ENCODE measurements at regions not wholly inside any gene's neighbourhood (a gene's known extent, or its start where the extent isn't known, plus 50 kb on each side); places are given as distances from the start of the nearest gene placed in this dataset.

GRCh38 chr9:87080512-87081264, 133.4 kb upstream of the GAS1 start:
- no peak for DNase-seq (ENCODE audit: extremely low spot score in 2 of 2)
- intact Hi-C loops (cut with DNase I), result no loop called here
- TF ChIP-seq POLR2A (IDR thresholded peaks at IDR 0.05) (no peak), CTCF (IDR thresholded peaks at IDR 0.05) (no peak), POLR2AphosphoS5 (IDR thresholded peaks at IDR 0.05; ENCODE audit: insufficient read depth in 1 of 2, low read depth in 1 of 2) (no peak)
- Histone ChIP-seq H3K4me1 (peaks cover 9% of the 10 kb centered on the region), H3K4me3 (no peak overlapping the region), H3K9me3 (no peaks in the 10 kb centered on the region), H3K36me3 (no peaks in the 10 kb centered on the region), H3K27ac (peak overlapping the region; percentile 10), H3K27me3 (no peaks in the 10 kb centered on the region)

GRCh38 chr9:87081503-87081902, 134.2 kb upstream of the GAS1 start:
- peaks cover 9% of the 10 kb centered on the region for H3K4me1 ChIP-seq
- no peak overlapping the region for H3K4me3 ChIP-seq
- H3K27ac ChIP-seq, result peak overlapping the region; percentile 10
- DNase-seq (ENCODE audit: extremely low spot score in 2 of 2), result no peak
- no peaks in the 10 kb centered on the region for H3K36me3 ChIP-seq
- no peaks in the 10 kb centered on the region for H3K27me3 ChIP-seq
- H3K9me3 ChIP-seq, result no peaks in the 10 kb centered on the region
- intact Hi-C loops (cut with DNase I), result no loop called here
- TF ChIP-seq POLR2AphosphoS5 (IDR thresholded peaks at IDR 0.05; ENCODE audit: insufficient read depth in 1 of 2, low read depth in 1 of 2), result no peak
- TF ChIP-seq POLR2A (IDR thresholded peaks at IDR 0.05), result no peak
- no peak for TF ChIP-seq CTCF (IDR thresholded peaks at IDR 0.05)

- intact Hi-C loops (cut with DNase I), result no loop called here
- H3K36me3 ChIP-seq, result no peaks in the 10 kb centered on the region
- DNase-seq (ENCODE audit: extremely low spot score in 2 of 2), result no peak
- H3K27ac ChIP-seq, result no peak overlapping the region
- no peaks in the 10 kb centered on the region for H3K9me3 ChIP-seq
- no peak overlapping the region for H3K4me3 ChIP-seq
- TF ChIP-seq POLR2A (IDR thresholded peaks at IDR 0.05) (no peak), CTCF (IDR thresholded peaks at IDR 0.05) (no peak), POLR2AphosphoS5 (IDR thresholded peaks at IDR 0.05; ENCODE audit: insufficient read depth in 1 of 2, low read depth in 1 of 2) (no peak)
- peaks cover 9% of the 10 kb centered on the region for H3K4me1 ChIP-seq
- no peaks in the 10 kb centered on the region for H3K27me3 ChIP-seq
Observed at GRCh38 chr9:87083986-87084385, 136.7 kb upstream of the GAS1 start.

GRCh38 chr9:87084407-87084806, 137.1 kb upstream of the GAS1 start:
- Histone ChIP-seq H3K27me3 (no peaks in the 10 kb centered on the region), H3K27ac (no peak overlapping the region), H3K9me3 (no peaks in the 10 kb centered on the region), H3K4me1 (peaks cover 9% of the 10 kb centered on the region), H3K4me3 (no peak overlapping the region), H3K36me3 (no peaks in the 10 kb centered on the region)
- intact Hi-C loops (cut with DNase I), result no loop called here
- TF ChIP-seq CTCF (IDR thresholded peaks at IDR 0.05) (no peak), POLR2AphosphoS5 (IDR thresholded peaks at IDR 0.05; ENCODE audit: insufficient read depth in 1 of 2, low read depth in 1 of 2) (no peak), POLR2A (IDR thresholded peaks at IDR 0.05) (no peak)
- DNase-seq (ENCODE audit: extremely low spot score in 2 of 2), result no peak

- intact Hi-C loops (cut with DNase I), result no loop called here
Observed at GRCh38 chr9:87085073-87085472, 137.8 kb upstream of the GAS1 start.

More at GRCh38 chr9:87085073-87085472, 137.8 kb upstream of the GAS1 start:
- no peak overlapping the region for H3K4me3 ChIP-seq
- TF ChIP-seq POLR2AphosphoS5 (IDR thresholded peaks at IDR 0.05; ENCODE audit: insufficient read depth in 1 of 2, low read depth in 1 of 2) (no peak), CTCF (IDR thresholded peaks at IDR 0.05) (no peak), POLR2A (IDR thresholded peaks at IDR 0.05) (no peak)
- H3K4me1 ChIP-seq, result peaks cover 9% of the 10 kb centered on the region
- no peak for DNase-seq (ENCODE audit: extremely low spot score in 2 of 2)
- H3K36me3 ChIP-seq, result no peaks in the 10 kb centered on the region
- H3K27me3 ChIP-seq, result no peaks in the 10 kb centered on the region
- H3K9me3 ChIP-seq, result no peaks in the 10 kb centered on the region
- H3K27ac ChIP-seq, result no peak overlapping the region

Data from vagina (tissue), 2 donors.